Kidney (tissue), 13 donors: ENCODE measurements at regions not wholly inside any gene's neighbourhood (a gene's known extent, or its start where the extent isn't known, plus 50 kb on each side); places are given as distances from the start of the nearest gene placed in this dataset.

Experiments used
- DNase-seq, 5 donors: peaks; one replicate each; pipeline ENCODE4 v3.0.0-alpha.2; 2013 to 2020
- FAIRE-seq: peaks from 2 replicates; lab custom pipeline; 2012; peaks lifted over from hg19 to GRCh38; lab: Jason Lieb, UNC
- H3K27ac ChIP-seq, 2 donors: one replicate each; pipeline ENCODE4 v1.7.0; 2013; ENCODE audit warnings: low read depth in 2 of 2, low read length in 2 of 2, inconsistent platforms in 1 of 2
- H3K27me3 ChIP-seq: one replicate; pipeline ENCODE4 v1.7.1; 2013; ENCODE audit warnings: low read length, inconsistent platforms; ENCODE audit not compliant: control insufficient read depth, insufficient read depth
- H3K36me3 ChIP-seq, 3 donors: one replicate each; pipeline versions ENCODE4 v1.7.0 to v1.7.1; 2013; ENCODE audit warnings: low read length in 3 of 3, control low read depth in 1 of 3, inconsistent platforms in 1 of 3; ENCODE audit not compliant: insufficient read depth in 3 of 3, control insufficient read depth in 2 of 3
- H3K4me1 ChIP-seq, 3 donors: one replicate each; pipeline versions ENCODE4 v1.7.0 to v1.7.1; 2013; ENCODE audit warnings: low read length in 3 of 3, inconsistent platforms in 1 of 3, low read depth in 1 of 3; ENCODE audit not compliant: control insufficient read depth in 2 of 3, insufficient read depth in 2 of 3
- H3K4me3 ChIP-seq, 3 donors: one replicate each; pipeline versions ENCODE4 v1.7.0 to v1.8.1; 2013; ENCODE audit warnings: low read length in 3 of 3, control low read depth in 1 of 3, inconsistent platforms in 1 of 3
- H3K9ac ChIP-seq, 3 donors: one replicate each; pipeline versions ENCODE4 v1.7.0 to v1.7.1; 2013; ENCODE audit warnings: low read length in 3 of 3, control low read depth in 1 of 3, inconsistent platforms in 1 of 3
- H3K9me3 ChIP-seq, 3 donors: one replicate each; pipeline versions ENCODE4 v1.7.0 to v1.7.1; 2013; ENCODE audit warnings: low read length in 3 of 3, control low read depth in 1 of 3, inconsistent platforms in 1 of 3; ENCODE audit not compliant: control insufficient read depth in 2 of 3, insufficient read depth in 1 of 3
- CTCF ChIP-seq: IDR thresholded peaks from 3 replicates; pipeline ENCODE4 v1.5.1; 2012; ENCODE audit warnings: mild to moderate bottlenecking, moderate library complexity, borderline replicate concordance; ENCODE audit not compliant: insufficient read depth; ENCODE audit errors: extremely low read depth
- intact Hi-C: fragments of 100-400 bp; cut with DNase I; formaldehyde crosslinking; loops from one replicate; pipeline ENCODE4 v1.11.1; 2022
- donor health status: control.
- donor health status: control.
- donor health status: control.
- donor health status: control.
- donor health status: control.
- donor health status: DM: yes; HTN: yes; CAD: no.
- donor health status: Normal renal cell carcinoma (clear cell type).

- H3K4me1 ChIP-seq = no peaks in the 10 kb centered on the region
- H3K36me3 ChIP-seq = no peaks in the 10 kb centered on the region
- H3K27ac ChIP-seq = no peak overlapping the region
- TF ChIP-seq CTCF = no peak
- no peak overlapping the region for H3K9ac ChIP-seq
- no peaks in the 10 kb centered on the region for H3K27me3 ChIP-seq
- intact Hi-C loops = no loop called here
- no peak for DNase-seq
- no peaks in the 10 kb centered on the region for H3K9me3 ChIP-seq
- H3K4me3 ChIP-seq = no peak overlapping the region
- no peak for FAIRE-seq
These were observed 510.6 kb upstream of the CNKSR2 start for GRCh38 chrX:20863649-20864048.

GRCh38 chrX:20861113-20861512, 513.1 kb upstream of the CNKSR2 start:
- H3K27ac ChIP-seq = no peak overlapping the region
- no peaks in the 10 kb centered on the region for H3K27me3 ChIP-seq
- no peaks in the 10 kb centered on the region for H3K4me1 ChIP-seq
- intact Hi-C loops = no loop called here
- no peak for TF ChIP-seq CTCF
- no peaks in the 10 kb centered on the region for H3K9me3 ChIP-seq
- no peak overlapping the region for H3K9ac ChIP-seq
- no peak overlapping the region for H3K4me3 ChIP-seq
- no peaks in the 10 kb centered on the region for H3K36me3 ChIP-seq
- DNase-seq (no peak), FAIRE-seq (no peak)

GRCh38 chrX:20857746-20858145, 516.5 kb upstream of the CNKSR2 start:
- TF ChIP-seq CTCF = no peak
- Histone ChIP-seq H3K9ac (no peak overlapping the region), H3K9me3 (no peaks in the 10 kb centered on the region), H3K27ac (no peak overlapping the region), H3K4me3 (no peak overlapping the region), H3K36me3 (no peaks in the 10 kb centered on the region), H3K4me1 (no peaks in the 10 kb centered on the region), H3K27me3 (no peaks in the 10 kb centered on the region)
- no peak for DNase-seq
- no peak for FAIRE-seq
- intact Hi-C loops = no loop called here

GRCh38 chrX:20838477-20838876, 535.7 kb upstream of the CNKSR2 start:
- FAIRE-seq (no peak), DNase-seq (no peak)
- Histone ChIP-seq H3K9ac (no peak overlapping the region), H3K4me1 (no peaks in the 10 kb centered on the region), H3K4me3 (no peak overlapping the region), H3K27me3 (no peaks in the 10 kb centered on the region), H3K36me3 (no peaks in the 10 kb centered on the region), H3K27ac (no peak overlapping the region), H3K9me3 (no peaks in the 10 kb centered on the region)
- no peak for TF ChIP-seq CTCF
- intact Hi-C loops = no loop called here
